Progenitor cell of endocrine pancreas (in vitro differentiated cells): ENCODE measurements at regions not wholly inside any gene's neighbourhood (a gene's known extent, or its start where the extent isn't known, plus 50 kb on each side); places are given as distances from the start of the nearest gene placed in this dataset.

ENCODE experiments used
- DNase-seq: peaks from one replicate; pipeline ENCODE4 v3.0.0; 2021; ENCODE audit warnings: low spot score; ENCODE audit not compliant: unreplicated experiment
- H3K27ac Mint-ChIP-seq: 2 replicates; pipeline ENCODE4 v1.8.0; 2021; ENCODE audit warnings: mild to moderate bottlenecking, moderate library complexity, mixed read lengths
- H3K27me3 Mint-ChIP-seq: 2 replicates; pipeline ENCODE4 v1.8.0; 2021; ENCODE audit warnings: mixed read lengths
- H3K36me3 Mint-ChIP-seq: 2 replicates; pipeline ENCODE4 v1.8.0; 2022; ENCODE audit warnings: mixed read lengths; ENCODE audit not compliant: insufficient read depth
- H3K4me1 Mint-ChIP-seq: 2 replicates; pipeline ENCODE4 v1.8.0; 2021; ENCODE audit warnings: low read depth, mixed read lengths
- H3K4me3 Mint-ChIP-seq: 2 replicates; pipeline ENCODE4 v1.8.0; 2021; ENCODE audit warnings: low read depth, mild to moderate bottlenecking, moderate library complexity, mixed read lengths
- H3K9me3 Mint-ChIP-seq: 2 replicates; pipeline ENCODE4 v1.8.0; 2021; ENCODE audit warnings: low read depth, mixed read lengths
- TF ChIP-seq, protein P1 (sequence below): fragments of 200-600 bp; sonication (generic); IDR thresholded peaks from one replicate; pipeline ENCODE4 v1.5.0; 2021; ENCODE audit warnings: antibody characterized with exemption, mild to moderate bottlenecking; ENCODE audit not compliant: unreplicated experiment

DNA sequence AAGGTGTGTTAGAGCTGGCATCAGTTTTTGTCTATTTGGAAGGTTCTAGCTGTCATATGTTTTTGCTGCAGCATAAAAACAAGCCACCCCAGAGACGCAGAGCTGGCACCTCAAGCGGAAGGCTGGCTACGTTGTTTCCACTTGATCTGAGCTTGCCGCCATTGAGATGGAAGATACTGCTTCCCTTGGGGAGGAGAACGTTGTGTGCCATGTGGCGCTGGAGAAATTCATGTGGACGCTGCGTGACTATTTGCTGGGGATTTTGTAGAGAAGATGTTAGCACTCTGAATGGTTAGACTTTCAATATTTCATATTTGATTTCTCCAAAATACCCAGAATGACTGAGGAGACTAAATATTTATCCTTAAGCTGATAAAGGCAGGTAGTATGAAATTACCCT lies 216.2 kb upstream of the ST6GAL2 start:
- Mint-ChIP-seq H3K27ac (no peak overlapping the region), H3K36me3 (no peaks in the 10 kb centered on the region), H3K4me3 (no peak overlapping the region), H3K9me3 (peaks cover 8% of the 10 kb centered on the region), H3K4me1 (no peaks in the 10 kb centered on the region), H3K27me3 (peaks cover 9% of the 10 kb centered on the region)
- TF ChIP-seq, protein P1, sequence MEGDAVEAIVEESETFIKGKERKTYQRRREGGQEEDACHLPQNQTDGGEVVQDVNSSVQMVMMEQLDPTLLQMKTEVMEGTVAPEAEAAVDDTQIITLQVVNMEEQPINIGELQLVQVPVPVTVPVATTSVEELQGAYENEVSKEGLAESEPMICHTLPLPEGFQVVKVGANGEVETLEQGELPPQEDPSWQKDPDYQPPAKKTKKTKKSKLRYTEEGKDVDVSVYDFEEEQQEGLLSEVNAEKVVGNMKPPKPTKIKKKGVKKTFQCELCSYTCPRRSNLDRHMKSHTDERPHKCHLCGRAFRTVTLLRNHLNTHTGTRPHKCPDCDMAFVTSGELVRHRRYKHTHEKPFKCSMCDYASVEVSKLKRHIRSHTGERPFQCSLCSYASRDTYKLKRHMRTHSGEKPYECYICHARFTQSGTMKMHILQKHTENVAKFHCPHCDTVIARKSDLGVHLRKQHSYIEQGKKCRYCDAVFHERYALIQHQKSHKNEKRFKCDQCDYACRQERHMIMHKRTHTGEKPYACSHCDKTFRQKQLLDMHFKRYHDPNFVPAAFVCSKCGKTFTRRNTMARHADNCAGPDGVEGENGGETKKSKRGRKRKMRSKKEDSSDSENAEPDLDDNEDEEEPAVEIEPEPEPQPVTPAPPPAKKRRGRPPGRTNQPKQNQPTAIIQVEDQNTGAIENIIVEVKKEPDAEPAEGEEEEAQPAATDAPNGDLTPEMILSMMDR, result no peak
- no peak for DNase-seq

DNA sequence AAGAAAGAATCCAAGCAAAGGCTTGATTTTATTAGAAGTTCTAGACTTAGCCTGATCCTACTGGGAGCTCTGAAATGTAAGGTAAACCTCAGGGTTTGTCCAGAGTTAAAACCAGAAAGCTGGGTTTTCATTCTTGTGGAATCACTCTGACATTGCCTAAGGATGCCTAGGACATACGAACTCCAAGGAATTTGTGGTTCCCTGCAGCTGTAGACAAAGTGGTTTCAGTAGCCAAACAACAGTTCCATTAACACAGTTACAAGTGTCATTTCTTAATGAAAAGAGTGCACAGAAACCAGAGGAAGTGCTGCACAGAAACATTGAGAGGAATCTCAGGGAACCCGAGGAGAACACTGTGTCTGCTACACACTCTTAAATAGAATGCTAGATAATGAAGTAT lies 221.4 kb upstream of the ST6GAL2 start:
- TF ChIP-seq, protein P1, result no peak

DNA sequence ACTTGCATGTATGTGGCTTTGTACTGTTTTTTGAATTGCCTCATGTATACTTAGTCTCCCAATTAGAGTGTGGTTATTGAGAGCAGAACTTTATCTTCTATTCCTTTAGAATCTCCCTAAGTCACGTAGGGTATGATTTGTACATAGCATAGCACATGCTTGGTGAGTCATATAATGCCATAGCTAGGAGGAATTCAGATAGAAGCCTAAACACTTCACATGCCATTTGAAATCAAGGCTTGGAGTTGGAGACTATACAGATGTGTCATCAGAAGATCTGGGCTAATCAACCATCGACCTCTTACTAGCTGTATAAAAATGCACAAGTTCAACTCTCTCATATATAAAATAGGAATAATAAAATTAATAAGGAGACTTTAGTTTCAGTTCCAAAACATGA lies 222.6 kb upstream of the ST6GAL2 start:
- TF ChIP-seq, protein P1, result no peak
- peaks cover 3% of the 10 kb centered on the region for H3K27me3 Mint-ChIP-seq
- H3K36me3 Mint-ChIP-seq, result no peaks in the 10 kb centered on the region
- H3K27ac Mint-ChIP-seq, result no peak overlapping the region
- peaks cover 11% of the 10 kb centered on the region for H3K9me3 Mint-ChIP-seq
- no peak for DNase-seq
- no peaks in the 10 kb centered on the region for H3K4me1 Mint-ChIP-seq
- no peak overlapping the region for H3K4me3 Mint-ChIP-seq

More for the DNA sequence above, 221.4 kb upstream of the ST6GAL2 start:
- no peaks in the 10 kb centered on the region for H3K4me1 Mint-ChIP-seq
- no peak overlapping the region for H3K4me3 Mint-ChIP-seq
- no peak overlapping the region for H3K27ac Mint-ChIP-seq
- no peak for DNase-seq
- peaks cover 3% of the 10 kb centered on the region for H3K27me3 Mint-ChIP-seq
- H3K9me3 Mint-ChIP-seq, result peaks cover 11% of the 10 kb centered on the region
- H3K36me3 Mint-ChIP-seq, result no peaks in the 10 kb centered on the region

DNA sequence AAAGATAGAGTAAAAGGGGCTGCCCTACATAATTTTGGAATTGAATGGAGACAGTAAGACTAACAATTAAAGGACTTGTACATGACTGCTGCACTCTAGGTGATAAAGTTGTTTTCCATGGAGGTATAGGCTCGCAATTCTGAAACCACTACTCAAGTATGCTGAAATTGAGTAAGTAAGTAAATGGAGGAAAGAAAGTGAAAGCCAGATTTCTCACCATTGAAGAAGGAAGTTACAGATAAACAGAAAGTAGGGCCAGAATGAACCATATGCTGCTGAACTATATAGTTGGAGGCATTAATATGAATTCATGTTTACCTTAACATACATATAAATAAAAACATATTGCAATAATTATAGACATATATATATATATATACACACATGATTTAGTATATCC lies 225.7 kb upstream of the ST6GAL2 start:
- no peak overlapping the region for H3K4me3 Mint-ChIP-seq
- peaks cover 3% of the 10 kb centered on the region for H3K9me3 Mint-ChIP-seq
- no peaks in the 10 kb centered on the region for H3K36me3 Mint-ChIP-seq
- TF ChIP-seq, protein P1, result no peak
- H3K27ac Mint-ChIP-seq, result no peak overlapping the region
- no peak for DNase-seq
- no peaks in the 10 kb centered on the region for H3K4me1 Mint-ChIP-seq
- peaks cover 3% of the 10 kb centered on the region for H3K27me3 Mint-ChIP-seq

DNA sequence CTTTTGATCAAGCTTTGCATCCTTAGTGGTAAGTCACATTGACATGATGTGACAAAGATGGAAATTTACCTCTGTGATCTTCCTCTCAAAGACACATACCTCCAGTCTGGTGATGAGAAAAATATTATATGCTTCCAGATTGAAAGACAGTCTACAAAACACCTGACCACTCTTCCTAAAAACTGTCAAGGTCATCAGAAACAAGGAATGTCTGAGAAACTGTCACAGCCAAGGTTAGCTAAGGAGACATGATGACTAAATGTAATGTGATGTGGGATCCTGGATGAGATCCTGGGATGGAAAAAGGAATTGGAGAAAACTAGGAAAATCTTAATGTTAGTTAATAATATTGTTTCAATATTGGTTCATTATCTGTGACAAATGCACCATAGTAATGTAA lies 226.6 kb upstream of the ST6GAL2 start:
- no peaks in the 10 kb centered on the region for H3K4me1 Mint-ChIP-seq
- peaks cover 3% of the 10 kb centered on the region for H3K27me3 Mint-ChIP-seq
- H3K9me3 Mint-ChIP-seq, result peaks cover 3% of the 10 kb centered on the region
- H3K36me3 Mint-ChIP-seq, result no peaks in the 10 kb centered on the region
- no peak overlapping the region for H3K4me3 Mint-ChIP-seq
- TF ChIP-seq, protein P1, result no peak
- no peak overlapping the region for H3K27ac Mint-ChIP-seq
- DNase-seq, result no peak

DNA sequence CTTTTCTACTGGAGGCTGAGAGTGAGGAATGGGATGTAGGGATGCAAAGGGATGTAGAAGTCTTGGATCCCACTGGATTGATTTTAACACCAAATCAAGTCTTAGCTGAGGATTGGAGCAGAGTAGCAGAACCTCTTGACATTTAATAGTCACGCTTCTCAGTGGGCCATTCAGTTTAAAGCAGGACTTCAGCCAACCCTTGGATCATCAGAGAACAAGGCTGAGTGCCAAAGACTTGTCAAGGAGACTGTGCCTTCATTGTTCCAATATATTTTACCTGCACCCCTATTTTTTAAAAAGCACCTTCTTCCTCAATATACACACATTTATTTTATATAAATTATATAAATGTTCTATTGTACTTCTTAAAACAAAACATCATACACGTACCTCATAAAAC lies 242.4 kb upstream of the ST6GAL2 start:
- Mint-ChIP-seq H3K27me3 (no peaks in the 10 kb centered on the region), H3K4me1 (no peaks in the 10 kb centered on the region), H3K9me3 (no peaks in the 10 kb centered on the region), H3K4me3 (no peak overlapping the region), H3K27ac (no peak overlapping the region), H3K36me3 (no peaks in the 10 kb centered on the region)
- TF ChIP-seq, protein P1, result no peak
- no peak for DNase-seq
